HG03159 (cell line): ENCODE measurements at regions not wholly inside any gene's neighbourhood (a gene's known extent, or its start where the extent isn't known, plus 50 kb on each side); places are given as distances from the start of the nearest gene placed in this dataset.
"Not testable (repeated sequence)": the region's sequence is repeated elsewhere in the genome, so short reads cannot be mapped to it uniquely, and the experiment has no call there.

Experiments used
- ATAC-seq: cut with Tn5 transposase; IDR thresholded peaks from one replicate; pipeline ENCODE4 v1.9.1; 2021; ENCODE audit warnings: mild to moderate bottlenecking, moderate library complexity; ENCODE audit not compliant: unreplicated experiment

DNA sequence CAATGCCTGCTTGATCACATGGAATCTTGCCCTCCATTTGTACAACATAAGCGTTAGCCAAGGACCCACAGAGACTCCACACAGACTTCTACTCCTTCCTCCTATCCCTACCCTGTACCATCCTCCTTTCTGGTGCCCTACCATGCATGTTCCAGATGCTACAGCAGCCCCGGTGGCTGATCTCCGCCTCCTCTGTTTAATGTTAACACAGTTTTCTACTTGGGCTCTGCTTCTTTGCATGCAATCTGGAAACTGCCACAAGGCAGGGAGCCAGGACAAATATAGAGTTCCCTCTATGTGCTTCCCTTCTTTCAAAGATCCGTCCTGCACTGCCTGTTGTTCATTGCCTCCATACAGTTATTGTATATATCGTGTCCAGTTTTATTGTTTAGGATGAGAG lies 368.6 kb upstream of the TENM3 start:
- ATAC-seq = no peak

DNA sequence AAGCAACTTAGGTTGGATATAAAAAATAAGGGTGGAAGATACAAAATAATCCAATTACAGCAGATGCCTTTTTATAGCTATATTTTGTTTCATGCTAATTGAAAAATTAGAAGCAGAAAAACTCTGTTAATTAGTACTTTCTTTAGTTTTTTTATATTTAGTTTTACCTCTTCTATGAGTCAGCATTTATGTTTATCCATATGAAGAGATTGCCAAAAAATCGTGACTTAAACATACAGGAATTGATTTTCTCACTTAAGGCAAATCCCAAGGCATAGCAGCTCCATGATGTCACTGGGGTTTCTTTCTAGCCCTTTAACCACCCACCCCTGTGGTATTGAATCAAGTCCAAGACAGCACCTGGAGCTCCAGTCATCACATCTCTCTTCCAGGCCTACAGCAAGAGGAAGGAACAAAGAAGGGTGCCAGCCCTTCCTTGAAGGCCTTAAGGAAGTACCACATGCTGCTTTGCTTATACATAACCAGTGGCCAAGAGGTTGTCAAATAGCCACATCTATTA lies 365.8 kb upstream of the TENM3 start:
- no peak for ATAC-seq

DNA sequence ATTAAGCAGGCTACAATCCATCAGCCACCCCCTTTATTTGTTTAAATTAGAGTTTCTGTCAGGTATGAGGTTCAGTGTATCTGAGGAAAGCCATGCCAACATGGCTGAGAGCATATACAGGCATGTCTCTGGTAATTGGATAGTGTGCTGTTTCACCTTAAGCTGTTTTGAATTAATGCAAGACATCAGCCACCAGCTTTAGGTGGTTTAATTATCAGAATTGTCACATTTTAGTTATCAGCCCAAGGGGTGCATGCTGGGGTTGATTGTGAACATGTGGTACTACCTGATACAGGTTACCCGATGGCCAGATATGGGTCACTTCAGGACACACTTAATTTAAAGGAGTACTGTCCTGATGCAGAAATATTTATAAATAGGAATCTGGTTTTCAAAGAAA lies 353.2 kb upstream of the TENM3 start:
- no peak for ATAC-seq

DNA sequence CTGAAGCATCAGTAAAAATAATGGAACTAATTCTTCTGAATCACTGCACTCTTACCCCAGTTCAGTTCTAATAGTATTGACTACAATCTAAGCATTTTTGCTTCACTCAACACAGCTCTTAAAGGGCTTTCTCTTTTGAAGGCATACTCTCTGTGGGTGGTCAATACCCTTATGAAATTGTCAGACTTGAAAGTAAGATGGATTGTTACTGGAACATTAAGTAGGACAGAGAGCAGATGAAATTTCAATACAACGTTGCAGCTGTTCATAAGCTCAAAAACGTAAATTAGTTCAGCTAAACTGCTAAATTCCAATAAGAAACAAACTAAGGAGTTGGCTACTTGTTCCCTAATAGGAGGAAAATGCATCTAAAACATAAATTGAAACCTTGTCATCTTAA lies 352.3 kb upstream of the TENM3 start:
- no peak for ATAC-seq

DNA sequence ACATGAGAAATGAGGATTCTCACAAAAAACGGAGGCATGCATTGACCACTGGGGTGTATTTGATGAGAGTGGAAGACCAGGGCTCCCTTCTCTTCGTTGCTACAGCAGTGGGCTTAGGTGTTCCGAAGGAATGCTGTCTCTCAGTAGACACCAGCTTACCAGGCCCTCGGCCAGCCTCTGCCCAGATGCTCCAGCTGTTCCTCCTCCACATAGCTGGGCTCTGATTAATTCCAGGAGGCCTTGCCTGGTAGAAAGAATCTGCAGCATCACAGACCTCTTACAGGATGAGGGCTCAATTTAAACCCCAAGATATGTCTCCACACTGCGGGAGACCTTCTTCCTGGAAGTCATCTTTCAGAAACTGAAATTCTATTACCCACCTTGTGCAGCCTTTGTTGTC lies 346.6 kb upstream of the TENM3 start:
- no peak for ATAC-seq

DNA sequence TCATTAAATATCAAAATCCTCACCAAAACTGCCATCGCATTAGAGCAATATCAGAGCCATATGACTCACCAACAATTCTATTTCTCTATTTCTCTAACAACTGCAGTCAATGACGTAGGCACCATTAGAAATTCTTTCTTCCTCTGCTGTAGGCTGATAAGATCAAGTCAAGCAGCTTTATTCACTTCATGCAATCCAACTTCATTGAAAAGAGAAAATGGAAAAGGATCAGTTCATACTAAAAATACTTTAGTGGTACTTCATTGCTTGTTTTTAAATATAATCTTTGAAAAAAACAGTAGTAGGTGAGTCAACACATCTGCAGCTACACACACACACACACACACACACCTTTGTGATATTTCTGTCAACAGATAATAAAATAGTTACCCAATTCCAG lies 345.3 kb upstream of the TENM3 start:
- ATAC-seq = no peak

DNA sequence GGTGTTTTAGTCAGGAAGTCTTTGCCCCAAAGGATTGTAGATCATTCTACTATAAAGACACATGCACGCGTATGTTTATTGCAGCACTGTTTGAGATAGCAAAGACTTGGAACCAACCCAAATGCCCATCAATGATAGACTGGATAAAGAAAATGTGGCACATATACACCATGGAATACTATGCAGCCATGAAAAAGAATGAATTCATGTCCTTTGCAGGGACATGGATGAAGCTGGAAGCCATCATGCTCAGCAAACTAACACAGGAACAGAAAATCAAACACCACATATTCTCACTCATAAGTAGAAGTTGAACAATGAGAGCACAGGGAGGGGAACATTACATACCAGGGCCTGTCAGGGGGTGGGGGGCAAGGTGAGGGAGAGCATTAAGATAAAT lies 340.8 kb upstream of the TENM3 start:
- ATAC-seq = not testable (repeated sequence)

DNA sequence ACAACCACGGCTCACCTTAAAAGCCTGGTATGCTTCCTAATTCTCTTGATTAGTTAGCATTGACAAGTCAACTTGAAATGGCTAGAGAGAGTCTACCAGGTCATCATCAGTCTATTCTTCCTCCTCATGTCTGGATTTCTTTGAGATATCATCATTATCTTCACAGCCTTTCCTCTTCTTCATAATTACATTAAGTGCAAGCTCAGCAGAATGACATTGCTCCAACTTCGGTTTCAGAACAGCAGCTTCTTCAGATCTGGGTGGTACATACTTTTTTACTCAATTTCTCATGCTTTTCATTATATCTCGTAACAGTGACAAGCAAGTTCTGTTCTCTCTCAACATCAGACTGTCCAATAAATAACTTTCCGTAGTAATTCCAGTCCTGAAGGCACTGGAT lies 337.5 kb upstream of the TENM3 start:
- ATAC-seq = no peak

DNA sequence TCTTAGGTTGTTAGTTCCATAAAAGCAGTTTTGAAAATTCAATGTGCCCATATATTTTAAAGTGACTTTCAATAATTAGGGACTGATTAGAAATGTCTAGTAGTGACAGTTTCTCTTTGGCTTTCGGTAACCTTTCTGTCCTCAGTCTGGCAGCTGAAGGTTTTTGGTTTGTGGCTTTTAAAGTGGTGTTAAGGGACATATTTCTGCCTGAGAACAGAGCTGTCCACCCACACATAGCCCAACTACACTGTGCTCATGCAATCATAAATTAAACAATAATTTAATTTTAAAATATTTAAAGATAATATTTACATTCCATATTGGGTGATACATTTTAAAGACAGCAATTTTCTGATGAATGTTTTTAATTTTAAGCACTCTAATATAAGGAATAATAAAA lies 335.0 kb upstream of the TENM3 start:
- ATAC-seq = no peak

DNA sequence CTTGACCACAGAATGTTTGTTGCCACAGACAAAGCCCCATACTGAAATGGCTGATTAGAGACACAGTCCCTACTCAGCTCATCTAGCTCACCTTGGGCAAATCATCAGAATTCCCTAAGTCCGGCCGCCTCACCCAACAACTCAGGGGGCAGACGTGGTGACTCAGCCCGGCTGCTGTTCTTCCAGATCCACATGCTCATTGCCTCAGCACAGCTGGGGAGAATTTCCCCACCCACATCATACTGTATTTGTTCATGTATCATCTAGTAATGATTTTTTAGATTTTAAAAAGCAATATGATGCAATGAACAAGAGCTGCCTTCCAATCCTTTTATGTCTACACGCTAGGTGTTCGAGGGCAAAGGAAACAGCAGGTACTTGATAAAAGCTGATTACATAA lies 333.8 kb upstream of the TENM3 start:
- ATAC-seq = no peak

DNA sequence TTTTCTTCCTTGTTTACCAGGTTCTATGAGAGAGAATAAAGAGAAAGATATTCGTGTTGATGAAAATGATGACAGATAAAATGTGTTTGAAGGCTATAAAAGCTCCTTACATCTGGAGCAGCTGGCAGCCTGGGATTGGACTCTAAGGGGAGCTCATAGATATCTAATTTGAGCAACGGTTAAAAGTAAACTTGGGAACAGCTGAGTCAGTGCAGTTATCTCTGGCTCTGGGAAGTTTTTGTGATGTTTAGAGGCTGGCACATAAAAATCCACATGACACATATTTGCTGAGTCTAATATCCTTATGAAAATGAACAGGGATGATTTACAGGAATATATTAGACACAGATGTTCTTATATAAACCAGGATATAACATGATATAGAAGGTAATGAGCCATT lies 331.8 kb upstream of the TENM3 start:
- no peak for ATAC-seq

DNA sequence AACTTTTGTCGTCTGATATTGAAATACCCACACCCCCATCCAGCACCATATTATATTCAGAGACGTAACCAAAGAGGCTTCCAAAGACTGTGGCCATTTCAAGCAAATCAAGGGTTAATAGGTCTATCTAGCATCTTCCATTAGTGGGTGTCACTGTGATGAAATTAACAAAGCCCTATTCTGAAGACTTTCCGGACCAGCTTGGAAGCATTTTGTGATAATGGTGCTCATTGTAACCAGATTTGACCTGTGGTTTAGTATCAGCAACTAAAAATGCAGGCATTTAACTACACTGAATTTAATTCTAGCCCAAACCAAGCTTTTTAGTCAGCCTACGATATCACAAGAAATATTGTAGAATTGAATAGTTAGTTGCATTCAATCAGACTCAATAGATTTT lies 309.7 kb upstream of the TENM3 start:
- no peak for ATAC-seq

DNA sequence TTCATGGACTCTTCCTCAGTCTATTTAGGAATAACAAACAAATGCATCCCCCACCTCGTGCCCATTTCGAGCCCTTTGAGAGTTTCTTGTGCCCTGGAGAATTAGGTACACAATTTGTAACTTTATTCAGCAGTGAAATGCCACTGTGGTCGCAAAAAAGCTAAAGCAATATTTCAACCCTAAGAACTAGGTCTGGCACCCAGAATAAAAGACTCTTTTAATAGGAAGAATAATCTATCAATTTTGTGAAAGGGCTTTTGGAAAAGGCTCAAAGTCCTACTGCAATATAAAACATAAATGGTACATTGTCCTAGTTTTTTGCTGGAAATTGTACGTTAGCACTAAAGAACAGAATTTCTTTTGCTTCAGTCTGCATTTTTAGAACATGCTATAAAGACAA lies 304.6 kb upstream of the TENM3 start:
- no peak for ATAC-seq

DNA sequence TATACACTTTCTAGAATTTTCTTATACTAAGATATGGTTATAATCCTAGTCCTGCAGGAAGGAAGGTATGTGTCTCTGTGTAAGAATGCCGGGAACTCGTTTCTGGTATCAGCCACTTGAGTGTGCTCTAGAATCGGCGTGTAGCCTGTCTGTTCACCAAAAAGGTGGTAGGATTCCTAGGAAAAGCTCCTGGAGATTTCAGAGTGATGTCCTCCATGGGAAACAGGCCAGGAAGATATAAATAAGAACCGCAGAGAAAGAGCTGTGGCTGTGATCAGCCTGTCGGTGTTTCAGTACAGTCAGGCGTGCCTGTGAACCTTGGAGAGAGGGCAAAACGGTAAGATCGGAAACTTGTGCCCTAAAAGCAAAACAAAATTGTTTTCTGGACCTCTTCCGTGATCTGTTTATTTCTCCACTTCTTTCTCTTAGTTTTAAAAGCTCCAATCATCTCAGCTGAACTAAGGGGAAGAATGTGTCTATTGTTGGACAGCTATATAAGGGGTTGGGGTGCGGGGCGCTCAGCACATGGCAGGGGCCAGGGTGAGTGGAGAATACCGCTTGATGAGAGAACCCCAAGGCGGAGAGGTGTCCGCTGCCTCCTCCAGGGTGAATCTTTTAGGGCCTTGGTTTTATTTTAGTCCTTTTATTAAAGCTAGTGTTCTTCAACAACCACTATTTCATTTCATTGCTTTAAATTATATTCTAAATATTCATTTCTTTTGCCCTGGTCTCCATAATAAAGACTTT lies 303.8 kb upstream of the TENM3 start:
- ATAC-seq = no peak

DNA sequence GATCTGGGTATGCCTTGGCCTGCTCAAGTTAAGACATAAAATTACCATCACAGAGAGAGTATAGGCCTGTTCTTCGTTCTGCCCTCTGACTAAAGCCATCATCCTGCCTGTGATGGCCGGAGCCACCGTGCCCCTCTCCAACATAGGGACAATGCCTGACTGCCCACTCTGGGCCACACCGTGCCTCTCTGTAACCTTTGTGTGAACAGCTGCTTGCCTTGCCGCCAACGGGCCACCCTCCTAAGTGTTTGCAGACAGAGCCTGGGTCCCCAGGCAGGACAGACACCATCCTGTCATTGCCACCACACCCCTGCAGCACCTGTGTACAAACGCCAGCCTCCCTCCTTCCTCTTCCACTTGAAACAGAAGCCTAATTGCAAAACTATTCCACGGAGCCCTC lies 298.7 kb upstream of the TENM3 start:
- no peak for ATAC-seq

DNA sequence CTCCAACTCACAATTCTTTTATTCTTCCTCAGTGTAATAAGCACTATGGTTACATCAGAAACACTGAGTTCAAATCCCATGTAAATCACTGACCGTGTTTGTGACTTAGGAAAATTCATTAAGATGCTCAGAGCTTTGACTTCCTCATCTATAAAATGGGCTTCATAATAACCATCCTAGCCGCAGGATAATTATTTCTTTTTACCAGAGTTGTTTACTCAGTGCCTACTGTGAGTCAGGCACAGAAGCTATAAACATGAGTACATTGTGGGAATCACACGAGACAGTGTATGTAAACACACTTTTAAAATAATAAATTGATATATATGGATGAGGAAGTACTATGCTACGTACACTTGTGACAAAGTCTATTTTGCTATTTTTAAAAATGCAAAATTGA lies 296.3 kb upstream of the TENM3 start:
- ATAC-seq = no peak

DNA sequence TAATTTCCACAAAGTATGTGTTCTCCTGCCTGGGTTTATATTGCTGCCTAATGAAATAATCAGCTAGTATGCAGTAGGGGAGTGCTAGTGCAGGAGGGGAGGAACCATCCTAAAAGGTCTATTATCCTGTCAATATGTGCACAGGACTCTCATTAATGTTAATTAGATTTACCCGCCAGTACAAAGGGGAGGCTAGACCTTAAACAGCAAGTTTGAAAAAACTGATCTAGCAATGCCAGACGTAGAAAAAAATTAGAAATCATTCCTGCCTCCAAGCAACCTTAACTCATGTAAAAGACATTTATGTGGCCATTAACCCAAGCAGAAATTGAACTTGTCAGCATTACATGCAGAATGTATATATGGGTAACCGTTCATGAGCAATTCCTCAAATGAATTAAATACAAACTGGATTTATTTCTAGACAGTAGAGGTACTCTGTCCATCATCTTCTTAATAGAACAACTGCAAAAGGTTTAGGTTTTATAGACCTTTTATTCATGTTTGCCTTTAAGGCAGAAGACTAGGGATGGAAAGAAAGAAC lies 294.3 kb upstream of the TENM3 start:
- ATAC-seq = no peak

DNA sequence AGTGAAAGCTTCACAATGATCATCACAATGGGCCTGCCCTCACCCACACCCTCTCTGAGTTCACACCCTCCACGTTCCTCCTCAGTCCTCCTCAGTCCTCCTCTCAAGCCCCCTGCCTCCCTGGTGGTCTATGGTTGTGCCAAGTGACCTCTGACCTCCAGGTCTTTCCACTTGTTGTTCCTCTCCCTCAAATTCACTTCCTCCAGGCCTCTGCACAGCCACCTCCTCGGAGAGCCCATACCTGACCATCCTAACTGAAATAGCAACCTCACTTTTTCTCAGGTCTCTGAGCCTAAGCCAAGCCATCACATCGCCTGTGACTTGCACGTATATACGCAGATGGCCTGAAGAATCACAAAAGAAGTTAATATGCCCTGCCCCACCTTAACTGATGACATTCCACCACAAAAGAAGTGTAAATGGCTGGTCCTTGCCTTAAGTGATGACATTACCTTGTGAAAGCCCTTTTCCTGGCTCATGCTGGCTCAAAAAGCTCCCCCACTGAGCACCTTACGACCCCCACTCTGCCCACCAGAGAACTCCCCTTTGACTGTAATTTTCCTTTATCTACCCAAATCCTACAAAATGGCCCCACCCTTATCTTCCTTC lies 293.4 kb upstream of the TENM3 start:
- ATAC-seq = no peak

DNA sequence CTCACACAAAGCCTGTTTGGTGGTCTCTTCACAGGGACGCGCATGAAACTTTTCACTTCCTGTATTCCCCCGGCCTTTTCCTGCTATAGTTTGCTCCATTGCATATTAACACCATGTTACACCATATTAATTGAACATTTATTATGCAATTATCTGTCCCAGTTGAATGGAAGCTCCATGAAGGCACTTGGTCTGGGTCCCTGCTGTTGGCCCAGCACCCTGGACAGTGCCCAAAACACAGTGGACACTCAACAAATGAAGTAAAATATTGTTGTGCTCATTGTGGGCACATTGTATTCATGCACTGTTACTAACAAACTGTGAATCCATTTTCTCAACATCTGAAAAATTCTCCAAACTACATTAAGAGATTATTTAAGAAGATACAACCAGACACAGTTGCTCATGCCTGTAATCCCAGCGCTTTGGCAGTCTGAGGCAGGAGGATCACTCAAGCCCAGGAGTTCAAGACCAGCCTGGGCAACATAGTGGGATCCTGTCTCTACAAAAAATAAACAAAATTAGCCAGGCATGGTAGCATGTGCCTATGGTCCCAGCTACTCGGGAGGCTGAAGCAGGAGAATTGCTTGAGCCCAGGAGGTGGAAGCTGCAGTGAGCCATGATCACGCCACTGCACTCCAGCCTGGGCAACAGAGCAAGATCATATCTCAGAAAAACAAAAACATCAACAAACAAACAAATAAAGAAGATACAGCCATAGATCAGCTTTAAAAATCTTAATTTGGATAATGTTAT lies 292.7 kb upstream of the TENM3 start:
- ATAC-seq = no peak

DNA sequence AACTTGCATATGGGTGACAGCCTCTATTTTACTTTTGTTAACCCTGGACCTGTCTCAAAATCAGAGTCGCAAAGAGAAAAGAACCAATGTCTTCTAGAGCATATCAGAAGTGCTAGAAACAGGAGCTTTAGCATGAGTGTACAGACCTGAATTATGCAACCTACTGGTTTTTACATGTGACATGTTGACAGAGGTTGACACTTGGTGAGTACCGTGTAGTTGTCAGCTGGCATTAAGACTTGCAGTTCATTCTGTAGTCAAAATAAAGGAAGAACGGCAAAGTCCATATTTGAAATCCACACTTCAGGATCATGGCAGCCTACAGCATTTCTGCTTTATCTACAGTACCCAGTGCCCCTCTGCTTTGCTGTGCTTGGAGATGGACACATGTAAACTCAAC lies 291.9 kb upstream of the TENM3 start:
- ATAC-seq = no peak

DNA sequence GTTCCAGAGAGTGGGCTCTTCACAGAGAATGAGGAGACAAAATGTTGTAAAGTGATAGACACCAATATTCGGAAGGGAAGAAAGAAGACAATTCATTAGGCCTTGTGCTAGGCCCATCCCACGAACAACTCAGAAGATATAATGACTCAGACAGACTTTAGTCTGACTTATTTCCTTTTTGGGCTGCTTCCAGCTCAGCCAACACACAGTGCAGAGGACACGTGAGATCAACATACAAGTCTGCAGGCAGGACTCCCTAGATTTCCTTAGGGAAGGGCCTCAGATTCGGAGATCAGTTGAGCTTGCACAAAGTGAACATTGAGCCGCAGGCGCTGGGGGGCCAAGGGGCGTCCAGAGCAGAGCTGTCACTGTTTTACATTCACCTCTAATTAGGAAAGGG lies 290.7 kb upstream of the TENM3 start:
- no peak for ATAC-seq

DNA sequence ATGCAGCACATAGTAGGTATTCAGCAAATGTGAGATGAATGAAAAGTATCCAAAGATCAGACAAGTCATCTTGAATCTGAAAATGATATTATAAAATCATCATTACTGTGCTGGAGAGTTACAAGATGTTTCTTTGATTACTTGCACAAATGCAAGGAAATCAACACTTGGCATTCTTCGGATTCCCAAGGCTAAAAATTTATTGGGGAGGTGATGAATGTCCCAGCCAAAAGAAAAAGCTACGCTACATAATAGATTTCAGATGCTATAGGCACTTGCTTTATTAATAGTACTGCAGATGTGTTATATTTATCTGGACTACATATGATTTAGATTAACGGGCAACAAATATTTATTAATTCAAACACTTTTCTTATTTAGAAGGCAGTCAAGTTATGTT lies 286.7 kb upstream of the TENM3 start:
- ATAC-seq = no peak
